Tibial artery (tissue), 4 donors: ENCODE measurements at regions not wholly inside any gene's neighbourhood (a gene's known extent, or its start where the extent isn't known, plus 50 kb on each side); places are given as distances from the start of the nearest gene placed in this dataset.

ENCODE experiments used
- DNase-seq, 2 donors: peaks; one replicate each; pipeline ENCODE4 v3.0.0-alpha.2; 2019
- H3K27ac ChIP-seq, 2 donors: fragments of 200-600 bp; sonication (generic) in 1 of 2; 1 replicate in 1 of 2; 2 replicates in 1 of 2; pipeline ENCODE4 v1.5.1; 2018 to 2019; ENCODE audit warnings: mild to moderate bottlenecking in 1 of 2
- H3K27me3 ChIP-seq, 2 donors: fragments of 200-600 bp; sonication (generic) in 1 of 2; one replicate each; pipeline versions ENCODE4 v1.5.1 to v1.6.0; 2016 to 2019
- H3K36me3 ChIP-seq, 3 donors: fragments of 200-600 bp; sonication (generic) in 2 of 3; one replicate each; pipeline ENCODE4 v1.5.1; 2016 to 2019; ENCODE audit warnings: mild to moderate bottlenecking in 2 of 3
- H3K4me1 ChIP-seq, 4 donors: fragments of 200-600 bp; sonication (generic) in 2 of 4; 1 replicate in 3 of 4; 2 replicates in 1 of 4; pipeline ENCODE4 v1.5.1; 2016 to 2019
- H3K4me3 ChIP-seq, 2 donors: fragments of 200-600 bp; sonication (generic) in 1 of 2; 1 replicate in 1 of 2; 2 replicates in 1 of 2; pipeline ENCODE4 v1.5.1; 2018 to 2019; ENCODE audit warnings: mild to moderate bottlenecking in 2 of 2
- H3K9me3 ChIP-seq, 3 donors: fragments of 200-600 bp; sonication (generic) in 1 of 3; one replicate each; pipeline ENCODE4 v1.5.1; 2016 to 2019
- intact Hi-C: fragments of 100-400 bp; cut with DNase I; formaldehyde crosslinking; loops from one replicate; pipeline ENCODE4 v1.15.0; 2023; ENCODE audit warnings: low total_unique reads
- TF ChIP-seq, protein P1 (sequence below), 2 experiments: fragments of 200-600 bp in 1 of 2; fragments of 450-650 bp in 1 of 2; IDR thresholded peaks; one replicate each; pipeline ENCODE4 v1.5.1; 2017 to 2019; ENCODE audit warnings: antibody characterized with exemption in 2 of 2, mild to moderate bottlenecking in 1 of 2, moderate library complexity in 1 of 2

DNA sequence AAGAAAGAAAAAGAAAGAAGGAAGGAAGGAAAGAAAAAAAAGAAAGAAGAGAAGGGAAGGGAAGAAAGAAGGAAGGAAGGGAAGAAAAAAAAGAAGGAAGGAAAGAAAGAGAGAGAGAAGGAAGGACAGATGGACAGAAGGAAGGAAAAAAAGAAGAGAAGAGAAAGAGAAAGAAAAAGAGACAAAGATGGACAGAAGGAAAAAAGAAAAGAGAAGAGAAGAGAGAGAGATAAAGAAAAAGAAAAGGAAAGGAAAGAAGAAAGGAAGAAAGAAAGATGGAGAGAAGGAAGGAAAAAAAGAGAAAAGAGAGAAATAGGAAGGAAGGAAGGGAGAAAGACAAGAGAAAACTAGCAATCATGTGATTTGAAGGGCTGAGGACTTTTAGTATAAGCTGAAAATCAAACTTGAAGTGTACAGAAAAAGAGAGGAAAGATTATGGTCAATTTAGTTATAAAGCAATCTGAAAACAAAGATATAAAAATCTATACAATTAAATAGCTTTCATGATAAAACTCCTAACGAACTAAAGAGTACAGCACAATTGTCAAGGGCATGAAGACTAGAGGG lies 115.3 kb downstream of the LTN1 start:
- intact Hi-C loops = no loop called here
- H3K4me1 ChIP-seq = no peaks in the 10 kb centered on the region
- H3K4me3 ChIP-seq = no peak overlapping the region
- no peak overlapping the region for H3K27ac ChIP-seq
- DNase-seq = no peak
- no peaks in the 10 kb centered on the region for H3K27me3 ChIP-seq
- TF ChIP-seq, protein P1, sequence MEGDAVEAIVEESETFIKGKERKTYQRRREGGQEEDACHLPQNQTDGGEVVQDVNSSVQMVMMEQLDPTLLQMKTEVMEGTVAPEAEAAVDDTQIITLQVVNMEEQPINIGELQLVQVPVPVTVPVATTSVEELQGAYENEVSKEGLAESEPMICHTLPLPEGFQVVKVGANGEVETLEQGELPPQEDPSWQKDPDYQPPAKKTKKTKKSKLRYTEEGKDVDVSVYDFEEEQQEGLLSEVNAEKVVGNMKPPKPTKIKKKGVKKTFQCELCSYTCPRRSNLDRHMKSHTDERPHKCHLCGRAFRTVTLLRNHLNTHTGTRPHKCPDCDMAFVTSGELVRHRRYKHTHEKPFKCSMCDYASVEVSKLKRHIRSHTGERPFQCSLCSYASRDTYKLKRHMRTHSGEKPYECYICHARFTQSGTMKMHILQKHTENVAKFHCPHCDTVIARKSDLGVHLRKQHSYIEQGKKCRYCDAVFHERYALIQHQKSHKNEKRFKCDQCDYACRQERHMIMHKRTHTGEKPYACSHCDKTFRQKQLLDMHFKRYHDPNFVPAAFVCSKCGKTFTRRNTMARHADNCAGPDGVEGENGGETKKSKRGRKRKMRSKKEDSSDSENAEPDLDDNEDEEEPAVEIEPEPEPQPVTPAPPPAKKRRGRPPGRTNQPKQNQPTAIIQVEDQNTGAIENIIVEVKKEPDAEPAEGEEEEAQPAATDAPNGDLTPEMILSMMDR (IDR thresholded peaks at IDR 0.05) = no peak
- H3K36me3 ChIP-seq = peaks cover 40 to 59% (median 42%) of the 10 kb centered on the region in 3 donors
- H3K9me3 ChIP-seq = no peaks in the 10 kb centered on the region

DNA sequence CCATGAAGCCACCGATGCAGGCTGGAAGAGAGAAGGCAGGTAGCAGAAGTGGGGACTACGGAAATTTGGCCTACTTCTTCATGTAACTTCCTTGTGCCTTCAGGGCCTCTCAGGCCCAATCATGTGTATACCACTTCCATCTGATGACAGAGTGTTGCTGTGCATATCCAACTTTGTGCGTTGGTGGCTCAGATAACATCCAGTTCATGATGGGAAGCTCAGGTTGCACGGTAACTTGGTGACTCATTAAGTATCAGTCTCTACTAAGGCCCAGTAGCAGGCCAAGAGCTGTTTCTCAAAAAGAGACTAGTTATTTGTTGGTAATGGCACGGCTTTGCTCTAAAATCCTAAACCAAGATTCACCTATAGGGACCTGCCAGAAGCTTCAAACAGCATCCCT lies 117.6 kb downstream of the LTN1 start:
- DNase-seq = no peak
- intact Hi-C loops = no loop called here
- Histone ChIP-seq H3K4me1 (no peaks in the 10 kb centered on the region), H3K9me3 (no peaks in the 10 kb centered on the region), H3K4me3 (no peak overlapping the region), H3K36me3 (peaks cover 30 to 58% (median 37%) of the 10 kb centered on the region in 3 donors), H3K27me3 (no peaks in the 10 kb centered on the region), H3K27ac (no peak overlapping the region)
- TF ChIP-seq, protein P1 (IDR thresholded peaks at IDR 0.05) = no peak

DNA sequence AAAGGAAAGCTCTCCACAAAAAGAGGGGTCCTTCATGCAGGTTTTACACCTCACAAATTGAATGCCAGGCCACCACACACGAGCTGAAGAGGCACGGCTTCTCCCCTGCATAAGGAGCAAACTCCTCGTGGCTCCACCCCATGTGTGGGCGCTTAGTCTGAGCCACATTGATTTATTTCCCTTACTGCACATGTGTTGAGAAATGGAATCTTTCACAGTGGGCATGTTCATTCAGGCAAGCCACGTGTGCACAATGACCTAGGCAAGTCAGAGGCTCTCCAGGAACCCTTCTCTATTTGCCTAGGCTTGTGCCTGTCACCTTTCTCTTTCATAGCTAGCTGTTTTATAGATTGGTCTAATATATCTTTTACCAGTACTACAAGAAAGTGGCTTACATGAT lies 120.5 kb downstream of the LTN1 start:
- TF ChIP-seq, protein P1 (IDR thresholded peaks at IDR 0.05) = no peak
- DNase-seq = no peak
- H3K4me1 ChIP-seq = no peaks in the 10 kb centered on the region
- intact Hi-C loops = no loop called here
- H3K27ac ChIP-seq = no peak overlapping the region
- no peaks in the 10 kb centered on the region for H3K27me3 ChIP-seq
- no peaks in the 10 kb centered on the region for H3K9me3 ChIP-seq
- H3K4me3 ChIP-seq = no peak overlapping the region
- H3K36me3 ChIP-seq = peaks cover 30 to 58% (median 30%) of the 10 kb centered on the region in 3 donors

DNA sequence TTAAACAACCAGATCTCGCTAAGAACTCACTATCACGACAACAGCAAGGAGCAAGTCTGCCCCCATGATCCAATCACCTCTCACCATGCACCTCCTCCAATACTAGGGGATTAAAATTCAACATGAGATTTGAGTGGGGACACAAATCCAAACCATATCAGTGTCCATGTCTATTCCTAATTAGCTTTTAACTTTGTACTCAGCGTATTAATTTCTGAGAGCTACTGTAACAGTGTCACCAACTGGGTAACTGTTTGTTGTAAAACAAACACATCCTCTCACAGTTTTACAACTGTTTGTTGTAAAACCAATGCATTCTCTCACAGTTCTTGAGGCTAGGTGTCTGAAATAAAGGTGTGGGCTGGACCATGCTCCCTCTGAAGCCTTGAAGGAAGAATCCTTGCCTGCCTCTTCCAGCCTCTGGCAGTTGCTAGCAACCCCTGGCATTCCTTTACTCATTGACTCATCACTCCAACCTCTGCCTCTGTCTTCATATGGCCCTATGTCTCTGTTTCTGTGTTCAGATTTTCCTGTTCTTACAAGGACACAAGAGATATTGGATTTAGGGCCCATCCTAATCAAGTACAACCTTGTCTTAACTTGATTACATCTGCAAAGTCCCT lies 121.2 kb downstream of the LTN1 start:
- H3K4me1 ChIP-seq = no peaks in the 10 kb centered on the region
- intact Hi-C loops = no loop called here
- no peaks in the 10 kb centered on the region for H3K27me3 ChIP-seq
- no peak for DNase-seq
- no peaks in the 10 kb centered on the region for H3K9me3 ChIP-seq
- TF ChIP-seq, protein P1 (IDR thresholded peaks at IDR 0.05) = no peak
- no peak overlapping the region for H3K4me3 ChIP-seq
- H3K27ac ChIP-seq = no peak overlapping the region
- peaks cover 27 to 56% (median 27%) of the 10 kb centered on the region in 3 donors for H3K36me3 ChIP-seq

DNA sequence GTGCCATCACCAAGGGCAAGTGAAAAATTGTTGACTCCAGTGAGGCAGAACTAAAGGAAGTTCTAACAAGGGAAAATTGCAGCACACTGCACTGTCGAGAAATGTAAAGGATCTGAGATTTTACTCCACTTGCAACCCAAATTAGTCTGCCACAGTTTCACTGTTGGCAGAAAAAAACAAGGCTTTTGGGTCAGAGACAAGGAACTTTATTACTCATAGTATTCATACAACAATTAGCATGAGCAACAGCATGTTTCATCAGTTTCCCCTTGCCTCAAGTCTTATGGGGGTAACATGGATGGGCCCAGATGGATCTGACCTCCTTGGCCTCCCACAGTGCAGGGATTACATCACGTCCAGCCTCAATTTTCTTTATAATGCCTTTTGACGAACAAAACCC lies 125.3 kb downstream of the LTN1 start:
- Histone ChIP-seq H3K36me3 (peaks cover 5 to 28% (median 8%) of the 10 kb centered on the region in 3 donors), H3K4me3 (no peak overlapping the region), H3K9me3 (no peaks in the 10 kb centered on the region), H3K4me1 (no peaks in the 10 kb centered on the region), H3K27ac (no peak overlapping the region), H3K27me3 (no peaks in the 10 kb centered on the region)
- TF ChIP-seq, protein P1 (IDR thresholded peaks at IDR 0.05) = no peak
- no peak for DNase-seq
- intact Hi-C loops = no loop called here
